GM12873 (cell line): ENCODE measurements at regions not wholly inside any gene's neighbourhood (a gene's known extent, or its start where the extent isn't known, plus 50 kb on each side); places are given as distances from the start of the nearest gene placed in this dataset.

Experiments
- CTCF ChIP-seq: IDR thresholded peaks from 2 replicates; pipeline ENCODE4 v1.5.1; 2012; ENCODE audit warnings: low read depth, mild to moderate bottlenecking, moderate library complexity, low read length, control low read depth; ENCODE audit not compliant: insufficient read depth; ENCODE audit errors: missing control alignments

- TF ChIP-seq CTCF: no peak
Observed at GRCh38 chr6:55101157-55101556, 73.2 kb upstream of the HCRTR2 start.

GRCh38 chr6:55108134-55109130, 65.9 kb upstream of the HCRTR2 start:
- TF ChIP-seq CTCF: no peak

- TF ChIP-seq CTCF: no peak
Observed at GRCh38 chr6:55117267-55117666, 57.0 kb upstream of the HCRTR2 start.
